ENCODE measurements at regions not wholly inside any gene's neighbourhood (a gene's known extent, or its start where the extent isn't known, plus 50 kb on each side); places are given as distances from the start of the nearest gene placed in this dataset.
A peak's percentile ranks its signal among the peaks of the same experiment; 100 is the strongest.

- Histone ChIP-seq H3K27me3 (ENCODE audit: control insufficient read depth, insufficient read depth) (no peaks in the 10 kb centered on the region), H3K4me3 (ENCODE audit: low read length) (no peak overlapping the region), H3K27ac (ENCODE audit: low read length) (no peak overlapping the region), H3K9me3 (ENCODE audit: control insufficient read depth, low read length) (no peaks in the 10 kb centered on the region), H3K4me1 (ENCODE audit: control insufficient read depth, insufficient read depth, low read length) (no peaks in the 10 kb centered on the region)
- WGBS, result 83% methylated on average over 1 of the region's 1 CpG
- ATAC-seq, result no peak
- DNase-seq, result no peak
- intact Hi-C loops (cut with DNase I), result no loop called here
These were observed 567.8 kb downstream of the ZIC1 start for GRCh38 chr3:147977001-147977400.

GRCh38 chr3:147987549-147987948 lies 578.4 kb downstream of the ZIC1 start:
- ATAC-seq, result no peak
- H3K27me3 ChIP-seq (ENCODE audit: control insufficient read depth, insufficient read depth), result no peaks in the 10 kb centered on the region
- no peaks in the 10 kb centered on the region for H3K4me1 ChIP-seq (ENCODE audit: control insufficient read depth, insufficient read depth, low read length)
- H3K4me3 ChIP-seq (ENCODE audit: low read length), result no peak overlapping the region
- intact Hi-C loops (cut with DNase I), result no loop called here
- H3K27ac ChIP-seq (ENCODE audit: low read length), result no peak overlapping the region
- WGBS, result 96% methylated on average over 1 of the region's 1 CpG
- no peaks in the 10 kb centered on the region for H3K9me3 ChIP-seq (ENCODE audit: control insufficient read depth, low read length)
- no peak for DNase-seq

DNA sequence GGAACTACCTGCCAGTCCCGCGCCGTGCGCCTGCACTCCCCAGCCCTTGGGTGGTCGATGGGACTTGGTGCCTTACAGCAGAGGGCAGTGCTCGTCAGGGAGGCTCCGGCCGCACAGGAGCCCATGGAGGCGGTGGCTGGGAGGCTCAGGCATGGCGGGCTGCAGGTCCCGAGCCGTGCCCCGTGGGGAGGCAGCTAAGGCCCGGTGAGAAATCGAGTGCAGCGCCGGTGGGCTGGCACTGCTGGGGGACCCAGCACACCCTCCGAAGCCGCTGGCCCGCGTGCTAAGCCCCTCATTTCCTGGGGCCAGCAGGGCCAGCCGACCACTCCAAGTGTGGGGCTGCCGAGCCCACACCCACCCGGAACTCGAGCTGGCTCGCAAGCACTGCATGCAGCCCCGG lies 580.2 kb downstream of the ZIC1 start:
- ATAC-seq (no peak), DNase-seq (peak in 2 of 3 donors; percentile 34 to 36)
- Histone ChIP-seq H3K4me1 (ENCODE audit: control insufficient read depth, insufficient read depth, low read length) (no peaks in the 10 kb centered on the region), H3K9me3 (ENCODE audit: control insufficient read depth, low read length) (no peaks in the 10 kb centered on the region), H3K27ac (ENCODE audit: low read length) (no peak overlapping the region), H3K27me3 (ENCODE audit: control insufficient read depth, insufficient read depth) (no peaks in the 10 kb centered on the region), H3K4me3 (ENCODE audit: low read length) (no peak overlapping the region)
- 95% methylated on average over 27 of the region's 27 CpGs for WGBS
- intact Hi-C loops (cut with DNase I), result no loop called here

- no peak overlapping the region for H3K27ac ChIP-seq (ENCODE audit: low read length)
- H3K27me3 ChIP-seq (ENCODE audit: control insufficient read depth, insufficient read depth), result no peaks in the 10 kb centered on the region
- ATAC-seq (no peak), DNase-seq (no peak)
- no peaks in the 10 kb centered on the region for H3K9me3 ChIP-seq (ENCODE audit: control insufficient read depth, low read length)
- H3K4me1 ChIP-seq (ENCODE audit: control insufficient read depth, insufficient read depth, low read length), result no peaks in the 10 kb centered on the region
- H3K4me3 ChIP-seq (ENCODE audit: low read length), result no peak overlapping the region
- intact Hi-C loops (cut with DNase I), result no loop called here
- WGBS, result 85% methylated on average over 4 of the region's 4 CpGs
These were observed 593.6 kb downstream of the ZIC1 start for GRCh38 chr3:148002705-148003205.

- no peaks in the 10 kb centered on the region for H3K27me3 ChIP-seq (ENCODE audit: control insufficient read depth, insufficient read depth)
- H3K4me1 ChIP-seq (ENCODE audit: control insufficient read depth, insufficient read depth, low read length), result no peaks in the 10 kb centered on the region
- no peak for DNase-seq
- no peak overlapping the region for H3K27ac ChIP-seq (ENCODE audit: low read length)
- H3K4me3 ChIP-seq (ENCODE audit: low read length), result no peak overlapping the region
- no peak for ATAC-seq
- WGBS, result 87% methylated on average over 3 of the region's 3 CpGs
- intact Hi-C loops (cut with DNase I), result no loop called here
- H3K9me3 ChIP-seq (ENCODE audit: control insufficient read depth, low read length), result no peaks in the 10 kb centered on the region
These were observed 595.2 kb downstream of the ZIC1 start for GRCh38 chr3:148004331-148004730.

GRCh38 chr3:148005456-148005855 lies 596.3 kb downstream of the ZIC1 start:
- DNase-seq, result no peak
- H3K4me1 ChIP-seq (ENCODE audit: control insufficient read depth, insufficient read depth, low read length), result no peaks in the 10 kb centered on the region
- 69% methylated on average over 2 of the region's 2 CpGs for WGBS
- no peak overlapping the region for H3K4me3 ChIP-seq (ENCODE audit: low read length)
- ATAC-seq, result no peak
- no peaks in the 10 kb centered on the region for H3K9me3 ChIP-seq (ENCODE audit: control insufficient read depth, low read length)
- no peaks in the 10 kb centered on the region for H3K27me3 ChIP-seq (ENCODE audit: control insufficient read depth, insufficient read depth)
- no peak overlapping the region for H3K27ac ChIP-seq (ENCODE audit: low read length)
- intact Hi-C loops (cut with DNase I), result no loop called here

GRCh38 chr3:148006508-148006907 lies 597.3 kb downstream of the ZIC1 start:
- H3K4me1 ChIP-seq (ENCODE audit: control insufficient read depth, insufficient read depth, low read length), result no peaks in the 10 kb centered on the region
- no peak for ATAC-seq

GRCh38 chr3:148008591-148008990 lies 599.4 kb downstream of the ZIC1 start:
- no peak overlapping the region for H3K4me3 ChIP-seq (ENCODE audit: low read length)
- H3K9me3 ChIP-seq (ENCODE audit: control insufficient read depth, low read length), result no peaks in the 10 kb centered on the region
- no peaks in the 10 kb centered on the region for H3K27me3 ChIP-seq (ENCODE audit: control insufficient read depth, insufficient read depth)
- no peaks in the 10 kb centered on the region for H3K4me1 ChIP-seq (ENCODE audit: control insufficient read depth, insufficient read depth, low read length)
- DNase-seq, result no peak
- ATAC-seq, result no peak
- 35% methylated on average over 1 of the region's 1 CpG for WGBS
- intact Hi-C loops (cut with DNase I), result no loop called here
- no peak overlapping the region for H3K27ac ChIP-seq (ENCODE audit: low read length)

More at GRCh38 chr3:148006508-148006907, 597.3 kb downstream of the ZIC1 start:
- no peak overlapping the region for H3K27ac ChIP-seq (ENCODE audit: low read length)
- H3K27me3 ChIP-seq (ENCODE audit: control insufficient read depth, insufficient read depth), result no peaks in the 10 kb centered on the region
- H3K9me3 ChIP-seq (ENCODE audit: control insufficient read depth, low read length), result no peaks in the 10 kb centered on the region
- intact Hi-C loops (cut with DNase I), result no loop called here
- H3K4me3 ChIP-seq (ENCODE audit: low read length), result no peak overlapping the region
- no peak for DNase-seq

DNA sequence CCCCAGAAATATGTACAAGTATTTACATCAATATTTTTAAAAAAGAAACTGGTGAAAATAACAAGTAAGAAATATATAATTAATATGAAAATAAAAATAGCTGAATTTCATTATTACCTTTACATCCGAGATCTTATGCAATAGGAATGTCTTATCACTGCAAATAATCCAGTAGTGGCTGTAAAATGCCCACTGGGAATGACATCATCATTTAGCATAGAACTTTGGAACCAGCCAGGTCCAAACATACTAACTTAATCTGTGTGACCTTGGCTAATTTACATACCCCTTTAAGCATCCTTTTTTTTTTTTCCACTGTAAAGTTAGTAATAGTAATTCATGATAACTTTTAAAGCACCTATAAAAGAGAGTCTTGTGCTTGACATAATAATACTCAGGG lies 611.7 kb downstream of the ZIC1 start:
- intact Hi-C loops (cut with DNase I), result no loop called here
- H3K27ac ChIP-seq (ENCODE audit: low read length), result no peak overlapping the region
- H3K4me1 ChIP-seq (ENCODE audit: control insufficient read depth, insufficient read depth, low read length), result no peaks in the 10 kb centered on the region
- no peak for ATAC-seq
- no peaks in the 10 kb centered on the region for H3K9me3 ChIP-seq (ENCODE audit: control insufficient read depth, low read length)
- DNase-seq, result no peak
- 53% methylated on average over 1 of the region's 1 CpG for WGBS
- H3K27me3 ChIP-seq (ENCODE audit: control insufficient read depth, insufficient read depth), result no peaks in the 10 kb centered on the region
- H3K4me3 ChIP-seq (ENCODE audit: low read length), result no peak overlapping the region

DNA sequence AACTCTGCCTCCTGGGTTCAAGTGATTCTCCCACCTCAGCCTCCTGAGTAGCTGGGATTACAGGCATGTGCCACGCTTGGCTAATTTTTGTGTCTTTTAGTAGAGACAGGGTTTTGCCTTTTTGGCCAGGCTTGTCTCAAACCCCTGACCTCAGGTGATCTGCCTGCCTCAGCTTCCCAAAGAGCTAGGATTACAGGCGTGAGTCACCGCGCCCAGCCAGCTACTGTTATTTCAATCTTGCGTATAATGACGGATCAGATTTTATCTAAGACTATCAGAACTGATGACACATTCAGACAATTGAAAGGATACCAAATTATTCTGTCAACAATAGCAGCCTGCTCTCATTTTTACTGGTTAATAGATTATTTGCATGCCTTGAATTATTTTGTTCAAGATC lies 612.2 kb downstream of the ZIC1 start:
- intact Hi-C loops (cut with DNase I), result no loop called here
- H3K9me3 ChIP-seq (ENCODE audit: control insufficient read depth, low read length), result no peaks in the 10 kb centered on the region
- H3K4me3 ChIP-seq (ENCODE audit: low read length), result no peak overlapping the region
- no peak overlapping the region for H3K27ac ChIP-seq (ENCODE audit: low read length)
- no peak for DNase-seq
- no peaks in the 10 kb centered on the region for H3K27me3 ChIP-seq (ENCODE audit: control insufficient read depth, insufficient read depth)
- no peaks in the 10 kb centered on the region for H3K4me1 ChIP-seq (ENCODE audit: control insufficient read depth, insufficient read depth, low read length)
- WGBS, result 86% methylated on average over 6 of the region's 6 CpGs
- ATAC-seq, result no peak

DNA sequence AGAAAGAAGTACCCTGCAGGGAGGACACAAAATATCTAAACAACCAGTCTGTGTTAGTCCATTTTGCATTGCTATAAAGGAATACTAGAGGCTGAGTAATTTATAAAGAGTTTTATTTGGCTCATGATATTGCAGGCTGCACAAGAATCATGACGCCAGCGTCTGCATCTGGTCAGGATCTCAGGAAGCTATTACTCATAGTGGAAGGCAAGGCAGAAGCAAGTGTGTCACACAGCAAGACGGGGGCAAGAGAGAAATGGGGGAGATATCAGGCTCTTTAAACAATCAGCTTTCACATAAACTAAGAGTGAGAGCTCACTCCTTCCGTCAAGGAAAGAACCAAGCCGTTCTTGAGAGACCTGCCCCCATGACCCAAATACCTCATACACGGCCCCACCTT lies 614.8 kb downstream of the ZIC1 start:
- Histone ChIP-seq H3K4me3 (ENCODE audit: low read length) (no peak overlapping the region), H3K4me1 (ENCODE audit: control insufficient read depth, insufficient read depth, low read length) (no peaks in the 10 kb centered on the region), H3K9me3 (ENCODE audit: control insufficient read depth, low read length) (no peaks in the 10 kb centered on the region), H3K27ac (ENCODE audit: low read length) (no peak overlapping the region), H3K27me3 (ENCODE audit: control insufficient read depth, insufficient read depth) (no peaks in the 10 kb centered on the region)
- intact Hi-C loops (cut with DNase I), result no loop called here
- 74% methylated on average over 6 of the region's 6 CpGs for WGBS
- no peak for ATAC-seq
- DNase-seq, result peak in 1 of 3 donors; percentile 11

DNA sequence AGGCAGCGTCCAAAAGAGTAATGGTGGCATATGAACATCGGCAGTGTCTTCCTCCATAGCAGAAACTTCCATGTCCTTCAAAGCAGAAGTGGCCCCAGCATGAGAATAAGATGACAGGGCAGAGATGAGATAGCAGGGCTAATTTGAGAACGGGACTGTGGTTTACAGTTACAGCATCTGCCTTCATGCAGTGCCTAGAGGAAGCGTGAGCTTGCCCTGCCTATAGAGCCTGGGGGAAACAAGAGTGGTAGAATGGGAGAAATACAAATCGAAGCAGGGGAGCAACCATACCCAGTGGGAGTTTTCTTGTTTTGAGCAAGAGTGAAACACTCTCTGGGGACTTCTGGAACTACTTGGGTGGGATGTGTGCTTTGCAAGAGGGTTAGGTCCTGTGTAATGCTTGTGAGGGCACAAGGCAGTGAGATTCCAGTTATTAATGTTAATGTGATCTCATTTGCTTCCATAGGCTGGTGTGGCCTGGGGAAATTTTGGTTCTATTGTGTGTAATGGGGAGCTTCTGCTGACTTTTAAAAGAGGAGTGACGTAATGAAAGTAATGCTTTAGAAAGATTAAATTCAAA lies 616.9 kb downstream of the ZIC1 start:
- H3K27me3 ChIP-seq (ENCODE audit: control insufficient read depth, insufficient read depth), result no peaks in the 10 kb centered on the region
- H3K4me1 ChIP-seq (ENCODE audit: control insufficient read depth, insufficient read depth, low read length), result no peaks in the 10 kb centered on the region
- no peak overlapping the region for H3K27ac ChIP-seq (ENCODE audit: low read length)
- no peaks in the 10 kb centered on the region for H3K9me3 ChIP-seq (ENCODE audit: control insufficient read depth, low read length)
- DNase-seq, result no peak
- no peak for ATAC-seq
- intact Hi-C loops (cut with DNase I), result no loop called here
- H3K4me3 ChIP-seq (ENCODE audit: low read length), result no peak overlapping the region
- WGBS, result 78% methylated on average over 6 of the region's 6 CpGs
